NCI-H82 treated with DMSO at 0.1 percent for 48 hours (cell line): ENCODE measurements at regions not wholly inside any gene's neighbourhood (a gene's known extent, or its start where the extent isn't known, plus 50 kb on each side); places are given as distances from the start of the nearest gene placed in this dataset.

ENCODE experiments used
- DNase-seq: peaks from one replicate; lab custom pipeline; 2025; ENCODE audit not compliant: unreplicated experiment; lab: John Stamatoyannopoulos, UW

DNA sequence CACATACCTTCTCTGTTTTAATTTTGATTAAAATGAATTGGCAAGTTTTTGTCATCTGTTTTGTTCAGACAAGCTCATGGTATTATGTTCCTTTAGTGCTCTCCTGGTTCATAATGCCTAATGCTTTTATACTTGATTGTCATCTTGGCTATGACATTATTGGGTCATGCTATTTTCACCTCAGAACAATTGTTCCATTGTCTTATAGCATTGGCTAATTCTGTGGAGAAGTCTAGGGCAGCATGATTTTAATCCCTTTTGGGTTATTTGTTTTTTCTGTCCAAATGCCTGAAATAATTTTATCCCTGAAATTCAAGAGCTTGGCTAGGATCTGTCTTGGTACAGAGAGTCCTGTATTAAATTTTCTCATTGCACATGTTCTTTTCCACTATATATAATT lies 83.8 kb upstream of the CCDC85A start:
- no peak for DNase-seq

GRCh38 chr2:56100791-56101312 lies 82.9 kb upstream of the CCDC85A start:
- DNase-seq: no peak

GRCh38 chr2:56102098-56102497 lies 81.7 kb upstream of the CCDC85A start:
- no peak for DNase-seq

DNA sequence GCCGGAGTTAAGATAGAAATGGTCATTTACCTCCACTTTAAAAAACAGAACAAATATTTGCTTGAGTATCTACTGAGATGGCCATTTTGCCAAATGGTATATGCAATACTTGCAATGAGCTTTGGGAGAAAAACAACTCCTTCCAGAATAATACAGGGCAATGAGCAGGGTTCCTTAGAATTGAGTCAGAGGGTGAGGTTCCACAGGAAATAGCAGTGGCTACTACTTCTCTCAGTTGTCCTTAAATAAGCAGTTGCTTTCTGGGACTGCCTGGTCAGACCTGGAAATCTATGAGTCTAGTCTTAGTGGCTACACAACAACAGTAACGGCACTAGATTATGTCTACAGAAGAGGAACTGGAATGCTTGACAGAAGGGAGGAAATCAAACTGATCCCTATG lies 80.9 kb upstream of the CCDC85A start:
- DNase-seq: no peak

GRCh38 chr2:56104962-56105361 lies 78.8 kb upstream of the CCDC85A start:
- DNase-seq: no peak

DNA sequence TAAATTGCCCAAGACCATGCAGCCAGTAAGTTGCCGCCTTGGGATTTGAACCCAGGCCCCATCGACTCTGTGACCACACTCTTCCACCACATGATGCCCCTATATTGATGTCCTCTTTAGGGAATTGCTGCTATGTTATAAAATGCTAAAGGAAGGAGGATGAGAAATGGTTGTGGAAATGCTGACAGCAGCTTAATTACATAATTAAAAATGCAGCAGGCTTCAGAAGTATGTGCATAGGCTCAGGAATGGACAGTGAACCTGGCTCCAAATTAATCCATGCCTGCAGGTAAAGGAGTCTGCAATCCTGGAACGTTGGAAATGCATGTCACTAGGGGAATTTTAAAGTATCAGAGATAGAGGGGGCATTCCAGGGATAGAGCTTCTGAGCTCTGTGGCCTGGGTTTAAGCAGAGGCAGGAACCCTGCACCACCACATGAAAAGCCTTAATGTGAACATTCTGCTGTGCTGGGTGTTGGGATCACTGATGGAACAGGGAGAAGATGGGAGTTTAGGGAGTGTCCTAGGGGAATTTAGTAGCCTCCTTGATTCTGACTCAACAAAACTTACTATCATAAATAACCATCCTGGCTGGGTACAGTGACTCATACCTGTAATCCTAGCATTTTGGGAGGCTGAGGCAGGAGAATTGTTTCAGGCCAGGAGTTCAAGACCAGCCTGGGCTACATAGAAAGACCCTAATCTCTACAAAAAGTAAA lies 76.1 kb upstream of the CCDC85A start:
- no peak for DNase-seq

DNA sequence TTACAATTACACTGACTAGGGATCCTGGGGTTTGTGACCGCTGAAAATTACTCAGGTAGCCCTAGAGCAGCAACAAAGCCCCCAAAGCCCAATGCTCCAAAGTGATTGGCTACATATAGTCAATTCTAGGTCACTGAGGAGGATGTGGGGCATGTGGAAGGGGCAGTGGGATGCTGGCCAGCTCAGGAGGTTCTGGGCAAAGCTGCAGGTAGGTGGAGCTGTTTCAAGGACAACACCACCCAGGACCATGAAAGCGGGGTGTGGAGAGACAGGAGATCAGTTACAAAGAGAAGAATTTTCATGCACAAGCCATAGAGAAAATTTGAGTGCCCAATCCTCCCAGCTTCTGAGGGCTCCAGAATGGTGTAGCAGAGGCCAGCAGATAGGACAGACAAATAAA lies 75.0 kb upstream of the CCDC85A start:
- DNase-seq: no peak

DNA sequence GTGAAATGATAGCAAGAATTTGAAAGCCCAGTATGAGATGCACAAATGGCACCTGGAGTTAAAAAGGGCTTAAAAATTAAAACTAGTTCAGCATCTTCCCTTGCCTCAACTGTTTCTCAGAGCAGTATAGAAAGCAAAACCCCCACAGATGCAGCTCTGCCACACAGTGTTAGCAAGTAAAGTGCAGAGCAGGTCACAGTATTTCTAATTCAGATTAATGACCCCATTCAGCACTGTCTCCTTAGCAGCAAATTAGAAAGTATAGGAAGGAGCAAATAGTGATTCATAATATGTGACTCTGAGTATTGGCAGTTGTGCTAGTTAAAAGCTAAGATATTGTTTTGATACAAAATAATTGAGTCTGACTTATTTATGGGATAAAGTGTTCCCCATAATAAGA lies 73.8 kb upstream of the CCDC85A start:
- DNase-seq: no peak

DNA sequence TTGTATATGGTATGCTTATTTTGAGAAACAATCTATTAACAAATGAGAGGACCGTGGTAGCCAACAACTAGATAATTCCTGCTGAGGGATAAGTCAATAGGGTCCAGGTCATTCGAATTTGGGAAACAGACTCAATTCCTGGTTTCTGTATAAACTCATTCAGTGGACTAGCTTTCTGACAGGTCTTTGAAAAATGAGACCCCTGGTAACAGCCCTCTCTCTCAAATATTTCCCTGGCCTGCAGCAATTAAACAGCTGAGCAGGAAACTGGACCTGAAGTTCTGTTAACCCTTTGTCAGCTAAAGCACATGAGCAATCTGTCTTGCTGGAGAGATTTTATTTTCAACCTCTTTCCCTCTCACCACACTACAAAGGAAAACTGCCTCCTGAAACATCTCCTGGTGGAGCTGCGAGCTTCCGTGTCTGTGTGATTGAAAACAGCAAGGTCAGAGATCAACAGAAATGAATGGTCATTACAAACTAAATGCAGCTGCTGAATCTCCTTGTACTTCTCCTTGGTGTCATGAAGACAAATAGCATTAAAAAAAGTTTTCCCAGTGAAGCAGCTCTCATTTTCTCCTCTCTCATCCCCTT lies 70.3 kb upstream of the CCDC85A start:
- DNase-seq: no peak

DNA sequence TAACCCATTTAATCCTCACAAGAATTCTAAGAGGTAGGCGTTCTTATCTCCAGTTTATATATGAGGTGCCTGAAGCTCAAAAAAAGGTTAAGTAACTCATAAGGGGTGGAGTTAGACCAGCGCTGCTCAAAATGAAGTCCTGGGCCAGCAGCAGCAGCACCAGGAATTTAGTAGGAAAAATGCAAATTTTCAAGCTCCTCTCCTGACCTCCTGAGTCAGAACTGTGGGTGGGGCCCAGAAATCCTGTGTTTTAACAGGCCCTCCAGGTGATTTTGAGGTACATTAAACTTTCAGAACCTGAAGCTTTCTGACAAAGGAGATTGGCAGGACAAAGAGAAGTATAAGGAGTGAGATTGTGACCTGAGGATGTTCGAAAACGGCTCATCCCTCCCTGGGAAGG lies 66.0 kb upstream of the CCDC85A start:
- peak; percentile 36 for DNase-seq

DNA sequence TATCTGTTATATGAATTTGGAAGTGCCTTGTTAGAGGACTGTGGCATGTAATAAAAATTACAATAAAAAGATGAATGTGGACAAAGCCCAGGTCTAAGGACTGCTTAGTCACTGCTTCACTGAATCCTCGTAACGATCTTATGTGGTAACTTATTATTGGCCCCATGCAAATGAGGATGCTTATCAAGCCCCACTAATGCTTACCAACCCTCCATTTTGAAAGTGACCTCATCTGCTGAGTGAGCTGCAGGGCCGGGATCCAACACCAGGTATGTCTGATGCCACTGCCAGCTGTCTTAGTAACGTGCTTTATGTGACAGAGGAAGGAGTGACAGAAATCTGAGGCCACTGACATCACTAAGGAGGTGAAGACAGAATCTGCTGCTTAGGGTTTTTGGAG lies 65.3 kb upstream of the CCDC85A start:
- DNase-seq: no peak

DNA sequence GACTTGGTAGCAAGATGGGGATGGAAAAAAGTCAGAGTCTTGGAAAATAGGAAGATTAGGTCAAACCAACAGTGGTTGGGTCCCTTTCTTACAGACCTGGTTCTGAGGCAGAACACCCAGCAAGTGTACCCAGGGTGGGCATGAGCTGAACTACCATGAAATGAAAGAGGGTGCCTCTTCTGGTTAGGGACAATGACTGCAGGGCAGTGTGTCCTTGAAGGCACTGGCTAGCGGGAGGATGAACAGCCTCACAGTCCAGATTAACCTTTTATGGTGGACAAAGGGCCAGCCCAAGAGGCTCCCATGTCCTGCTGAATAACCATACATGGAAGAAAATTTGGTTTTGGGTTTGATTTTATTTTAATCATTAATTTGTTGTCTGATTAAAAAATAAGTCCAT lies 61.8 kb upstream of the CCDC85A start:
- DNase-seq: no peak

DNA sequence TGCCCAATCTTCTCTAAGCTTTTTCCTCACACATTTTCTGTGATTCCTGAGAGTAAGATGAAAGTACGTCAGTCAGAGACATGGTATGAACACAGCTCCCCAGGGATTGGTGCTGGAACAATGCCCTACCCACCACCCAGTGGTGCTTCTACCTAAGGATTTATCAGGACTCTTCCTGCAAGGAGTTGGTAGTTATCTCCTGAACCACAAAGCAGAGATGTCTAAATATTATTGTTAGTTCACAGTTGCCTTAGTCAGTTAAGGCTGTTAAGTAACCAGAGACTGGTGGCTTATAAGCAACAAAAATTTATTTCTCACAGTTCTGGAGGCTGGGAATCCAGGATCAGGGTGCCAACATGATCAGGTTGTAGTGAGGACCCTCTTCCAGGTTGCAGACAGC lies 60.3 kb upstream of the CCDC85A start:
- DNase-seq: no peak

- no peak for DNase-seq
These were observed 56.8 kb upstream of the CCDC85A start for GRCh38 chr2:56127010-56127409.

- DNase-seq: no peak
These were observed 56.2 kb upstream of the CCDC85A start for GRCh38 chr2:56127463-56128152.

DNA sequence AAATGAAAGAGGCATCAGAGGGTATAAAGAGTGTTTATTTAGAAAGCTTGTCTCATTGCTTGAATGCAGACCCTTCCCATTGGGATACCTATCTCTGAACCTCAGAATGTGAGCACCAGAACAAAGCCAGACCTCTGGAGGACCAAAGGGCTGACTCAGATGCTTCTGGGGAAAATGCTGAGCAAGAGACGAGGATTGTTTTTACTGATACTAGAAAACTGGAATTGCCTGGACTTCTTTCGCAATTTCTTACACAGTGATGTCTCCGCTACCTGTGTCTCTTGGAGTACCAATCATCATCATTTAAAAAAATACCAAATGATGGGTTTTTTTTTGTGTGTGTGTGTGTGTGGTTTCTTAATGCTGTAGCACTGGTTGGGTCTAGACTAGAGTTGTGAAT lies 55.6 kb upstream of the CCDC85A start:
- no peak for DNase-seq

- DNase-seq: peak; percentile 53
These were observed 53.2 kb upstream of the CCDC85A start for GRCh38 chr2:56130463-56131070.

DNA sequence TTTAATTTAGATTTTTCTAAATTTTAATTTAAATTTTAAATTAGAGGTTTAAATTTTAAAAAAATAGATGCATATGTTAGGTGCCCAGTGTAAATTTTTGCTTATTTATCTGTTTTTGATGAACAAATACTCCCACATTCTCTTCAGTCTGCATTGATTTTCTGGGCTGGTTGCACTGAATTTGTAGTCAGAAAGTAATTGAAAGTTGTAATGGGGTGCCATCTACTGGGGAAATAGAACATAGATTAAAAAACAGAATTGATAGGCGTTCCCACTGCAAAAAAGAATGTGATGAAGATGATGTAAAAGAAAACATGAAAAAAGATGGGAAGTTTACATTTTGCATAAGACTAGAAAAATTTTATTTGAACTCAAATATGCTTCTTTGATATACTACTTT lies 51.7 kb upstream of the CCDC85A start:
- peak; percentile 38 for DNase-seq

DNA sequence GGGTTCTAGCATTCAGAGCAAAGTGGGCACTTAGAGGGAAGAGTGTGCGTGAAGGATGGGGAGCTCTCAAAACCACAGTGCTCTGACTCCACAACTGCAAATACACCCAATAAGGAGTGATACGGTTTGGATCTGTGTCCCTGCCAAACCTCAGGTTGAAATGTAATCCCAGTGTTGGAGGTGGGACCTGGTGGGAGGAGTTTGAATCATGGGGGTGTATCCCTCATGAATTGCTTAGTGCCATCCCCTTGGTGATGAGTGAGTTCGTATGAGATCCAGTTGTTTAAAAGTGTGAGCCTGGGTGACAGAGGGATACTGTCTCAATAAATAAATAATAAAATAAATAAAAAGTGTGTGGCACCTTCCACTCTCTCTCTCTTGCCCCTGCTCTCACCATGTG lies 50.3 kb upstream of the CCDC85A start:
- DNase-seq: no peak

- no peak for DNase-seq
These were observed 49.7 kb upstream of the CCDC85A start for GRCh38 chr2:56133931-56134629.
